GM19467 (cell line): ENCODE measurements at regions not wholly inside any gene's neighbourhood (a gene's known extent, or its start where the extent isn't known, plus 50 kb on each side); places are given as distances from the start of the nearest gene placed in this dataset.
"Not testable (repeated sequence)": the region's sequence is repeated elsewhere in the genome, so short reads cannot be mapped to it uniquely, and the experiment has no call there.

ENCODE experiments used
- ATAC-seq: cut with Tn5 transposase; IDR thresholded peaks from one replicate; pipeline ENCODE4 v1.9.1; 2021; ENCODE audit warnings: mild to moderate bottlenecking, moderate library complexity; ENCODE audit not compliant: unreplicated experiment

DNA sequence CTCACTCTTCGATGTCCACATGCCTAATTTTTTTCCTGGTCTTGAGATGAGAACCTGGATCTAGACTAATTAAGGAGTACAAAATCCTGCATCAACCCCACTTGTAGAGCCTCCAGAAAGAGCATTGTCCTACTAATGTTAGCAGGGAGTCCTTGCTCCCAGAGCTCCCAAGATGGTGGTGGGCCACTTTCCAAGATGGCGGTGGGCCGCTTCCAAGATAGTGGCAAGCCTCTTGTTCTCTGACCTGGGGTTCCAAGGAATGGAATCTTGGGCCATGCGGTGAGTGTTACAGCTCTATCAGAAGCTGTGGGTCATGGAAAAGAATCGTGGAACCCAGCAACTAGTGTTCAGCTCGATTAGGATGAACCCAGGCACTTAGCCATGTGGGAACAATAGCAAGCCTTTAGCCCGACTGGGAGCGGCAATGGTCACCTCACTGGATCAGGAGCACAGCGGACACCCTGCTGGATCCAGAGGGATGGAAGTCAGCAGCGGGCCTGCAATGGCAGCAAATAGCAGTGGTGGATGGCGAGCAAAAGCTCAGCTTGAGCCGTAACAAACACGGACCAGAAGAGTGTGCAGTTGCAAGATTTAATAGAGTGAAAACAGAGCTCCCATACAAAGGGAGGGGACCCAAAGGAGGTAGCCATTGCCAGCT, 1997.5 kb upstream of the RAG2 start:
- ATAC-seq = not testable (repeated sequence)

DNA sequence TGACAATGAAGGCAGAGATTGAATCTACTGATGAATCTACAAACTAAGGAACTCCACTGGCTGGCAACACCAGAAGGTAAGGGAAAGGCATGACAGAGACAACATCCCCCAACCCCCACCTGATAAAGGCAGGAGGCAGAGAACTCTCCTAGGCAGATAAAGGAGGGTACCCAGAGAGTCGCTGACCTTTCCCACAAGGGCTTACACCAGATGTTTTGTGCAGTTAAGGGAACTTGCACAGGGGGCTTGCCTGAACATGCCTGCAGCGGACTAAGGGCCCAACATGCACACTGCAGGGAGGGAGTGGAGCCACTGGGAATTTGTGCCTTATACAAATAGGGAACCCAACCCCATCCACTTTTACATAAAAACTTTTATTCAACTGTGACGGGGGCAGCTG, 1996.9 kb upstream of the RAG2 start:
- ATAC-seq = no peak

DNA sequence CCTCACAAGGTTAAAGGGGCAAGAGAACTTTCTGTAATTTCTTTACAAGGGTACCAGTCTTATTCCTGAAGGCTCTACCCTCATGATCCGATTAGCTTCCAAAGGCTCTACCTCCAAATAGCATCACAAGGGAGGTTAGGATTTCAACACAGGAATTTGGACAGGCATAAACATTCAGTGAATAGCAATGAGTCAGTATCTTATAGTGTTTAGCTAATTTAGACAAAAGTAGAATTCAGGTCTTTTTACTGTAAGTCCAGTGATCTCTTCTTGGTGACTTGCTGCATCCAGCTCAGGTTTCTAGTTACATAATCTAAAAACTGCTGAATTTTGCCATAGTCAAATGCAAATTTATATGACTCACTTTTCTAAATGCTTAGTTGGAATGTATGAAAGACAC, 1995.6 kb upstream of the RAG2 start:
- no peak for ATAC-seq

DNA sequence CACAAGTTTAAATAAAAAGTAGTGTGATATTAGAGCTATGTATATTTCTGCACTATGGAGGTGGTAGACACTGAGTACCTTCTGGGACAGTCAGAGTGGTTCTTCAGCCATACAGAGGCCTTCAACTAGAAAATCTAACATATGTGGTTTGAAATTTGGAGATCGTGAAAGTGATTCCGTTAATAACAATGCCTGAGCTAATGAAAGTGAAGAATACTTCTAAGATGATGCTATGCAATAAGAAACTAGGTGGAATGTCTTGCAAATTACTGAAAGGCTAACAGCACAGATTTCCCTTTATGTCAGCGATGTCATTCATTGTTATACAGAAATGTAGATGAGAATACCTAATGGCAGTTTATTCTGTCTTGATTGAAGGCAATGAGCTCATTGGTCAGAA, 1984.7 kb upstream of the RAG2 start:
- no peak for ATAC-seq

DNA sequence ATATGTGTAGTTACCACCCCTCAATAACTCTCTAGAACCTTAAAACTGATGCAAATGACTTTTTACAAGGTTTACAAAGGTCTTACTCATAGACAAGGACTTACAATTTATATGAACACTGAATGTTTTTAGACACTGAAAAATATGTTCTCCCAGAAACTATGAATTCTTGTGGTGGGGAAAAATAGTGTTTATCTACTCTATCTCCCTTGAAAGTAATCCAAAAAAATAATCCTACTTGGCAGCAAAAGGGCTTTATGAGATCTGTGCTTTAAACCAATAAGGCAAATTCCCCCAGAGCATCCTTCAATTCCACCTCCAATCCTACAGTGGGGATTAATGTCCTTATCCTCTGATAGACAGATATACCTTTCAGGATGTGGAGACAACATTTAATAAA, 1984.1 kb upstream of the RAG2 start:
- no peak for ATAC-seq

DNA sequence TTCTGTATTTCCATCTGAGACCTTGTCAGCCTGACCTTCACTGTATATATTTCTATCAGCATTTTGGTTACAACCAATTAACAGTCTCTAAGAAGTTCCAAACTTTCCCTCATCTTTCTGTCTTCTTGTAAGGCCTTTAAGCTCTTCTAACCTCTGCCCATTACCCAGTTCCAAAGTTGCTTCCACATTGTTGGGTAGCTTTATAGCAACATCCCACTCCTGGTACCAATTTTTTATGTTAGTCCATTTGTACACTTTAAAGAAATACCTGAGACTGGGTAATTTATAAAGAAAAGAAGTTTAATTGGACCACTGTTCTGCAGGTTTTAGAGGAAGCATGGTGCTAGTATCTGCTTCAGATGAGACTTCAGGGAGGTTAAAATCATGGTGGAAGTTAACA, 1979.7 kb upstream of the RAG2 start:
- no peak for ATAC-seq

DNA sequence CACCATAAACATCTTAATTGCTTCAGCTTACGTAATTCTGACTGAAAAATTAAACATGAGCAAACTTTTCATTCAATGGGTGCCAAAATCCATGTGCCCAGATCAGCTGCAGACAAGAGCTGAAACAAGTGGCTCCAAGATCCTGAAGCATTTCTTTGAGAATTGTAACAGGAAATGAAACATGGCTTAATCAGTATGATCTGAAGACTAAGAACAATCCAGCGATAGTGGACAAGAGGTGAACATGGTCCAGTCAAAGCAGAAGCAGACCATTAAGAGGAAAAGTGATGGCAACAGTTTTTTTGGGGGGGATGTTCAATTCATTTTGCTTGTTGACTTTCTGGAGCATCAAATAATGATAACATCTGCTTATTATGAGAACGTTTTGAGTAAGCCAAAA, 1964.5 kb upstream of the RAG2 start:
- no peak for ATAC-seq

DNA sequence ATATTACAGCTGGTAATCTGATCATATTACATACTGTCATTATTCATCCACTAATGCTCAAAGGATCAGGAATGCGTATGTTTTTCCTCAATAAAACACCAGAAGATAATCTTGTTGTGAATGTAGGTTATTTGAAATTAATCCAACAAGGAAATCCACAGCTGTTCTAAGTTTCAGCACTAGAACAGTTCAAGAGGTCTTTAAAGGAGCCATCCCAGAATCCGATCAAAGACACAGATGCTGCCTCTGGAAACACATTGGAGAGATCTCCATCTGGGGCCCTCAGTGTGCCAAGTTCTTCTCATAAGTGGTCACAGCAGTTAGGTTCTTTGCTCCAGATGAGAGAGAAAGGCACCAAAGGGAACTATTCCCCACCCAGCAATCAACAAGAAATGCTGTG, 1955.1 kb upstream of the RAG2 start:
- no peak for ATAC-seq

DNA sequence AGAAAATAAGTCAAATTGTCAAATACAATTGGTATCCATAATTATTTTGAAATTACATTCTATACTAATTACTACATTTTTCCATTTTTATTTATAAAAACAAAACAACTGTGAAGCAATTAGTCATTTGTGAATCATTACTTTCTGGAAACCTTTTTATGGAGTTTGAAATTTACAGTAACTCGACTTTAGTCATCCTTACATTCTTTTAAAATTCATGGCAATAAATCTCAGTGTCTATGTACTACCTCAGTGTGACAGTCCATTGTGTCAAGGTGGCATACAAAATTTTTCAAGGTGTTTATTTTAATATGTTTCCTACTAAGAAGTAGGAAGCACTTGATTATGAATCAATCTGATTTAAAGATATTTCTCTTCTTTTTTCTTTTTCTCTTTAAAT, 1949.4 kb upstream of the RAG2 start:
- no peak for ATAC-seq

DNA sequence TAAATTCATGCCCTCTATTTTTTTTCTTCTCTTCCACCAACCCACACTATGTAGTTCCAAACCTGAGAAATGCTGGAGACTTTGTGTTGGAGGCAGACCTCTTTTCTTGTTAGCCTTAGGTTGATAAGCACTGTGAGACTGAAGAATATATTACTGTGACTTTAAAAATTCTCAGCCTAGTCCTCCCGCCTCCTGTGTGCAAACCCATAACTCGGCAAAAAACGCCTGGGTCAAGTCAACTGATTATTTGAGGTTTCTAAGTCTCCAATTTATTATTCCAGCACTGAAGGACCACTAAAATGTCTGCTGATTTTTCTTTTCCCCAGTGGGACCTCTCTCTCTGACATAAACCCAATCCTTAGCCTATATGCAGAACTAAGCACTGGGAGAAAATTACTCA, 1946.0 kb upstream of the RAG2 start:
- no peak for ATAC-seq

DNA sequence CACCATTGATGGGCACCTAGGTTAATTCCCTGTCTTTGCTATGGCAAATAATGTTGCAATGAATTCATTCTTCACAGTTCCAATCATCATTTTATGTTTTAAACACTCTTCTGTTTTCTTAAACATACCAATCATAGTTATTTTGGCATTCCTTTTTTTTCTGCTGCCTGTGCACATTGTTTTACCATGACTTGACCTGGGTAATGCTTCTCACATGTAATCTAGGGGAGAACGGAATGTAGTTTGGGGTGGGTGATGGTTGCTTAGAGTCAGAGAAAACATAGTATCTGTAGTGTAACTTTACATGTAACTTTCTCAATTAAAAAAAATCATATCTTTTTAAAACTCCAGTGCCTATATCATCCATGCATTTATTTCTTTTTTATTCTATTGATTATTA, 1945.3 kb upstream of the RAG2 start:
- ATAC-seq = no peak

DNA sequence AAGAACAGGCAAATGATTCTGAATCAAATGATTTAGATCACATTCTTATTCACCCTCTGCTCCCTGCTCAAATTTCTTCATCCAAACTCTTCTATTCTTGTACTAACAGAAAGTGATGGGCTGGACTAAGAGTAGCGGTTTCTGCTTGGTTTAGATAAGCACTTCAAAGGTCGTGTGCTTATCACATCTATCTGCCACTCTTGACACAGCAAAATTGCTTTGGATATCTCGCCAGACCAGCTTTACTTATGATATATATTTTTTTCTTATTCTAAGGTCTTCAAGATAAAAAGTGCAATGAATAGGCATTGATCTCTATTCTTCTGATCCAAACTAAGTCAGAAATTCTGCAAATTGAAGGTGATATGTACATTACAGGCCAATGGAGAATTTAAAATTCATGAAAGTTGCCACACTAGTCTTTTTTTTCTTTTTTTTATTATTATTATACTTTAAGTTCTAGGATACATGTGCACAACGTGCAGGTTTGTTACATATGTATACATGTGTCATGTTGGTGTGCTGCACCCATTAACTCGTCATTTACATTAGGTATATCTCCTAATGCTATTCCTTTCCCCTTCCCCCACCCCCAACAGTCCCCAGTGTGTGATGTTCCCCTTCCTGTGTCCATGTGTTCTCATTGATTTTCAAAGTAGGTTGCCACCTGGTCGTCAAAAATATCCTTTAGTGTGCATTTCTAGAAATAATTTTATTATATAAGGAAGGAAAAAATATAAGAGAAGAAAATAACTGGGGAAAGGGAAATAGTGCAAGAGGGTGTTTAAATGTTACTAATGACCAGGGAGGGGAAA, 1941.0 kb upstream of the RAG2 start:
- ATAC-seq = no peak

DNA sequence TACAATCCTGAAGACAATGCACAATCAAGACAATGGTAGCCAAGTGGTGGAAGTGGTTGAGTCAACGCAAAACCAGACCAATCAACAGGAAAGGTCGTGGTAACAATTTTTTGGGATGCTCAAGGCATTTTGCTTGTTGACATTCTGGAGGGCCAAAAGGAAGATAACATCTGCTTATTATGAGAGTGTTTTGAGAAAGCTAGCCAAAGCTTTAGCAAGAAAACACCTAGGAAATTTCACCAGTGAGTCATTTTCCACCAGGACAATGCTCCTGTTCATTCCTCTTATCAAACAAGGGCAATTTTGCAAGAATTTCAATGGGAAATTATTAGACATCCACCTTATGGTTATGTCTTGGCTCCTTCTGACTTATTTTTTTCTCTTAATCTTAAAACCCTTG, 1932.2 kb upstream of the RAG2 start:
- no peak for ATAC-seq

DNA sequence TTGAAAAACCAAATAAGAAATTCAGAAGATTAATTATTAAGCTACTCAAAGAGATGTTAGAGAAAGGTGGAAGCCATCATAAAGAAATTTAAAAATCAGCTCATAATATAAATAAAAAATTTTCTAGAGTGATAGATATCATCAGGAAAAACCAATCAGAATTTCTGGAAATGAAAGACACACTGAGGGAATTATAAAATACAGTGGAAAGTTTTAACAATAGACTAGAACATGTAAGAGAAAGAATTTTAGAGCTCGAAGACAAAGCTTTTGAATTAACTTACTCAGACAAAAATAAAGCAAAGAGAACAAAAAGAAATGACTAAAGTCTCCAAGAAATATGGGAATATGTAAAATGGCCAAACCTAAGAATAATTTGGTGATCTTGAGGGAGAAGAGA, 1926.9 kb upstream of the RAG2 start:
- ATAC-seq = no peak

DNA sequence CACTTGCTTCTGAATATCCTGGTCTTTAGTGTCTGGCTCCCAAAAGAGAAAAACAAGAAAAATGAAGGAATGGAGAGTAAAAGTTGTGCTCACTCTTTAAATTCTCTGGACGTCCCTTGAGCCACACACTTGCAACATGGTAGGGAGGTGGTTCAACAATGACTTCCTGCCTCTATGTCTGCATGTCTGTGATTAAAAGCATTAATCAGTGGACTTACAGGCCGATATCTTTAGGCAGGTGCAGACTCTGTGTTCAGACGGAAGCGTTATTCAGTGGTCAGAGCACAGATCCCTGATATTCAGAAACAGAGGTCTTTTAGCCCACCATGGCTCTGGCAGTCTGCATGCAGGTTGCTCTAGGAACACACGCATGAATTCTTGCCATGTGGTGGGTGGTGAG, 1920.0 kb upstream of the RAG2 start:
- no peak for ATAC-seq

DNA sequence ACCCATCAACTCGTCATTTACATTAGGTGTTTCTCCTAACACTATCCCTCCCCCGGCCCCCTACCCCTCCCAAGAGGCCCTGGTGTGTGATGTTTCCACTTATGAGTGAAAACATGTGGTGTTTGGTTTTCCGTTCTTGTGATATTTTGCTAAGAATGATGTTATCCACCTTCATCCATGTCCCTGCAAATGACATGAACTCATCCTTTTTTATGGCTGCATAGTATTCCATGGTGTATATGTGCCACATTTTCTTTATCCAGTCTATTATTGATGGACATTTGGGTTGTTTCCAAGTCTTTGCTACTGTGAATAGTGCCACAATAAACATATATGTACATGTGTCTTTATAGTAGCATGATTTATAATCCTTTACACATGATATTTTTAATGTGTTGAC, 1914.8 kb upstream of the RAG2 start:
- ATAC-seq = not testable (repeated sequence)

DNA sequence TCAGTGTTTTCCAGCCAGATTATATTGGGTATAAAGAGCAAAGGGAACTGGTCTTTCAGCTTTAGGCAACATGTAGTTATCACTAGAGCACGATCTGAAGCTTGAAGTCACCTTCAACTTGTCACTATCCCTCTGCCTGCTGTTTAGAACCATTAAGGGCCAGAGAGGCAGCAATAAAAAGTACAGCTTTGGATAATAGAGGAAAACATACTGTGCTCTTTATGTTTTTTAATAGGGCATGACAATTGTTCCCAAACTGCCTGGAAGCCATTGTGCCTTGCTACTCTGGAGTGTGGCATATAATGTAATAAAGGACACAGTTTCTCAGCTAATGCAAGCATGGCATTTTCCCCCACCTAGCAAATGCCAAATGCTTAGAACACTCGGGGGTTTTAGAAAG, 1912.0 kb upstream of the RAG2 start:
- no peak for ATAC-seq

DNA sequence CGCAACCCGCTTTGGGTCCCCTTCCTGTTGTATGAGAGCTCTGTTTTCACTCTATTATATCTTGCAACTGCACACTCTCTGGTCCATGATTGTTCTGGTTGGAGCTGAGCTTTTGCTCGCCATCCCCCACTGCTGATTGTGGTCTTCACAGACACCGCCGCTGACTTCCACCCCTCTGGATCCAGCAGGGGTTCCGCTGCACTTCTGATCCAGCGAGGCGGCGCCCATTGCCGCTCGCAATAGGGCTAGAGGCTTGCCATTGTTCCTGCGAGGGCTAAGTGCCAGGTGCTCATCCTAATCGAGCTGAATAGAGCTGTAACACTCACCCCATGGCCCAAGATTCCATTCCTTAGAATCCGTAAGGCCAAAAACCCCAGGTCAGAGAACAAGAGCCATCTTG, 1905.8 kb upstream of the RAG2 start:
- ATAC-seq = no peak

DNA sequence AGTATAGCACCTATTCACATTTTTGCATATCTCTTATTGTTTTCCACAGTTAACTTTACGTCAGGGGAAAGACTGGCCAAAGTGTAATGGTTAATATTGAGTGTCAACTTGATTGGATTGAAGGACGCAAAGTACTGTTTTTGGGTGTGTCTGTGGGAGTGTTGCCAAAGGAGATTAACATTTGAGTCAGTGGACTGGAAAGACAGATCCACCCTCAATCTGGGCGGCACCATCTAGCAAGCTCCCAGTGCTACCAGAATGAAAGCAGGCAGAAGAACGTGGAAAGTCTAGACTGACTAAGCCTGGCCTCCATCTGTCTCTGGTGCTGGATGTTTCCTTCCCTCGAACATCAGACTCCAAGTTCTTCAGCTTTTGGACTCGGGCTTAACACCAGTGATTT, 1900.7 kb upstream of the RAG2 start:
- ATAC-seq = no peak

DNA sequence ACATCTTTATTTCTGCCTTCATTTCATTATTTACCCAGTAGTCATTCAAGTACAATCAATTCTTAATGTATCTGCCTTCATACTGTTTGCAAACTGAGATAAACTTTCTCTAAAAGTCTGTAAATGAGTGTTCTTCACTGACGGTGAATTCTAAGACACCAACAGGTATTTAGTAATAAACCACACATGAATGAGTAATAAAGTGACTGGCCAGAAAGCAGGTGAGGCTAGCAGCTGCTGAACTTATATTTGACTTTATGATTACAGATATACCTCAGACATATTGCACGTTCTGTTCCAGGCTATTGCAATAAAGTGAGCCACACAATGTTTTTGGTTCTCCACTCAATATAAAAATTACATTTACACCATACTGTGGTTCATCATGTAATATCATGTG, 1894.0 kb upstream of the RAG2 start:
- ATAC-seq = no peak

DNA sequence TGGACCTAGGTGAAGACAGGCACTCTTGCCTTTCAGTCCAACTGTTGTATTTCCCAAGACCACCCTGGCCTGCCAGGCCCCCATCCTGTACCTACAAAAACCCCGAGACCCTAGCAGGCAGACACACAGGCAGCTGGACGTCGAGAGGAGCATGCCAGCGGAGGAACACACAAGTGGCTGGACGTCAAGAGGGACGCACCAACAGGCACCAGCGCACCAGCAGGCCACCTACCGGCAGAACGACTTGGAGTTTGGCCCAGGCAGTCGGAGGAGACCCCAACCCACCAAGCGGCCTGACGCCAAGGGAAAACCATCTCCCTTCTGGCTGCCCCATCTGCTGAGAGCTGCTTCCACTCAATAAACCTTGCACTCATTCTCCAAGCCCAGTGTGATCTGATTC, 1883.4 kb upstream of the RAG2 start:
- no peak for ATAC-seq

DNA sequence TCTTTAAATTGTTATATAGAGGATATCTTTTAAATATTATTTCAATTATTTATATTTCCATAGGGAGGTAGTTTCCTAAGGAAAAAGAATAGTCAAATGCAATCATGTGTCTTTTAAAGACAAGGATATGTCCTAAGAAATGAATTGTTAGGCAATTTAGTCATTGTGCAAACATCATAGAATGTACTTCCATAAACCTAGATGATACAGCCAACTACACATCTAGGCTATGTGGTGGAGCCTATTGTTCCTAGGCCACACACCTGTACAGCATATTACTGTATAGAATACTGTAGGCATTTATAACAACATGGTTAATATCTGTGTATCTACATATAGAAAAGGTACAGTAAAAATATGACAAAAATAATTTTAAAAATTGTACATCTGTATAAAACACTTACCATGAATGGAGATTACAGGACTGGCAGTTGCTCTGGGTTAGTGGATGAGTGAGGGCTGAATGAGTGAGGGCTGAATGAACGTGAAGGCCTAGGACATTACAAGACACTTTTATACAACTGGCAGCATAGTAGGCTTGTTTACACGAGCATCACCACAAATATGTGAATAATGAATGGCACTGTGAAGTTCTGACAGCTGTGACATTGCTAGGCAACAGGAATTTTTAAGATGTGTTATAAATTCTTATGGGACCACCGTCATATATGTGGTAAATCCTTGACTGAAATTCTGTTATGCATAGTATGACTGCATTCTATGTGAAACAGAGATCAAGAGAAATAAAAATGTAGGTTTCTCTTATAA, 1879.0 kb upstream of the RAG2 start:
- ATAC-seq = no peak
